ENCODE measurements at regions not wholly inside any gene's neighbourhood (a gene's known extent, or its start where the extent isn't known, plus 50 kb on each side); places are given as distances from the start of the nearest gene placed in this dataset.

GRCh38 chr2:75360945-75361344 is 161.6 kb upstream of the TACR1 start:
- TF ChIP-seq CTCF (IDR thresholded peaks at IDR 0.05; ENCODE audit: low read length): no peak
- no peak for TF ChIP-seq EZH2 (optimal IDR thresholded peaks at IDR 0.05; ENCODE audit: low read depth, low read length)
- TF ChIP-seq EZH2phosphoT487 (IDR thresholded peaks at IDR 0.05; ENCODE audit: low read length): no peak
- Histone ChIP-seq H3K9me3 (replicated peaks; ENCODE audit: insufficient read depth, low read length) (no peaks in the 10 kb centered on the region), H3K4me2 (ENCODE audit: low read depth, low read length) (no peak overlapping the region)

GRCh38 chr2:75356865-75357264 is 157.5 kb upstream of the TACR1 start:
- Histone ChIP-seq H3K9ac (ENCODE audit: low read length) (no peak overlapping the region), H3F3A (ENCODE audit: insufficient read depth, low read length) (no peaks in the 10 kb centered on the region), H3K36me3 (replicated peaks; ENCODE audit: insufficient read depth, low read length) (no peaks in the 10 kb centered on the region), H3K27me3 (replicated peaks; ENCODE audit: insufficient read depth, low read length) (no peaks in the 10 kb centered on the region), H3K79me2 (ENCODE audit: low read length) (no peaks in the 10 kb centered on the region), H3K4me1 (ENCODE audit: low read length) (no peaks in the 10 kb centered on the region), H3K9me3 (replicated peaks; ENCODE audit: insufficient read depth, low read length) (no peaks in the 10 kb centered on the region), H4K20me1 (ENCODE audit: insufficient read depth, low read length) (no peaks in the 10 kb centered on the region), H3K27ac (ENCODE audit: low read length) (no peak overlapping the region), H3K4me3 (ENCODE audit: low read length) (no peak overlapping the region), H2AFZ (ENCODE audit: low read length) (no peak overlapping the region), H3K4me2 (ENCODE audit: low read depth, low read length) (no peak overlapping the region), H3K9me2 (replicated peaks; ENCODE audit: insufficient read depth, low read length) (no peaks in the 10 kb centered on the region)
- TF ChIP-seq EZH2phosphoT487 (IDR thresholded peaks at IDR 0.05; ENCODE audit: low read length): no peak
- no peak for TF ChIP-seq CTCF (IDR thresholded peaks at IDR 0.05; ENCODE audit: low read length)
- no peak for TF ChIP-seq EZH2 (optimal IDR thresholded peaks at IDR 0.05; ENCODE audit: low read depth, low read length)
- DNase-seq: no peak

More at GRCh38 chr2:75360945-75361344, 161.6 kb upstream of the TACR1 start:
- Histone ChIP-seq H3K27me3 (replicated peaks; ENCODE audit: insufficient read depth, low read length) (no peaks in the 10 kb centered on the region), H3K9ac (ENCODE audit: low read length) (no peak overlapping the region), H4K20me1 (ENCODE audit: insufficient read depth, low read length) (no peaks in the 10 kb centered on the region), H3K4me1 (ENCODE audit: low read length) (no peaks in the 10 kb centered on the region), H3F3A (ENCODE audit: insufficient read depth, low read length) (no peaks in the 10 kb centered on the region), H3K9me2 (replicated peaks; ENCODE audit: insufficient read depth, low read length) (no peaks in the 10 kb centered on the region), H2AFZ (ENCODE audit: low read length) (no peak overlapping the region), H3K4me3 (ENCODE audit: low read length) (no peak overlapping the region), H3K36me3 (replicated peaks; ENCODE audit: insufficient read depth, low read length) (no peaks in the 10 kb centered on the region), H3K79me2 (ENCODE audit: low read length) (no peaks in the 10 kb centered on the region), H3K27ac (ENCODE audit: low read length) (no peak overlapping the region)
- no peak for DNase-seq

GRCh38 chr2:75353131-75353530 is 153.8 kb upstream of the TACR1 start:
- H3K9ac ChIP-seq (ENCODE audit: low read length): no peak overlapping the region
- no peaks in the 10 kb centered on the region for H3K9me3 ChIP-seq (replicated peaks; ENCODE audit: insufficient read depth, low read length)
- H4K20me1 ChIP-seq (ENCODE audit: insufficient read depth, low read length): no peaks in the 10 kb centered on the region
- no peaks in the 10 kb centered on the region for H3F3A ChIP-seq (ENCODE audit: insufficient read depth, low read length)
- H3K79me2 ChIP-seq (ENCODE audit: low read length): no peaks in the 10 kb centered on the region
- no peaks in the 10 kb centered on the region for H3K36me3 ChIP-seq (replicated peaks; ENCODE audit: insufficient read depth, low read length)
- H3K27ac ChIP-seq (ENCODE audit: low read length): no peak overlapping the region
- no peaks in the 10 kb centered on the region for H3K9me2 ChIP-seq (replicated peaks; ENCODE audit: insufficient read depth, low read length)
- no peaks in the 10 kb centered on the region for H3K4me1 ChIP-seq (ENCODE audit: low read length)
- no peak overlapping the region for H3K4me3 ChIP-seq (ENCODE audit: low read length)
- no peak overlapping the region for H2AFZ ChIP-seq (ENCODE audit: low read length)
- DNase-seq: no peak
- H3K27me3 ChIP-seq (replicated peaks; ENCODE audit: insufficient read depth, low read length): no peaks in the 10 kb centered on the region
- TF ChIP-seq CTCF (IDR thresholded peaks at IDR 0.05; ENCODE audit: low read length) (no peak), EZH2 (optimal IDR thresholded peaks at IDR 0.05; ENCODE audit: low read depth, low read length) (no peak), EZH2phosphoT487 (IDR thresholded peaks at IDR 0.05; ENCODE audit: low read length) (no peak)
- no peak overlapping the region for H3K4me2 ChIP-seq (ENCODE audit: low read depth, low read length)
